NCI-H1694 treated with DMSO at 0.1 percent for 48 hours (cell line): ENCODE measurements at regions not wholly inside any gene's neighbourhood (a gene's known extent, or its start where the extent isn't known, plus 50 kb on each side); places are given as distances from the start of the nearest gene placed in this dataset.
"Not testable (repeated sequence)": the region's sequence is repeated elsewhere in the genome, so short reads cannot be mapped to it uniquely, and the experiment has no call there.

ENCODE experiments used
- DNase-seq: peaks from one replicate; lab custom pipeline; 2025; lab: John Stamatoyannopoulos, UW

- DNase-seq = no peak
Observed at GRCh38 chr5:126056352-126056751, 366.9 kb upstream of the GRAMD2B start.

GRCh38 chr5:126056851-126057622, 366.2 kb upstream of the GRAMD2B start:
- no peak for DNase-seq

- not testable (repeated sequence) for DNase-seq
Observed at GRCh38 chr5:126058392-126058791, 364.8 kb upstream of the GRAMD2B start.

GRCh38 chr5:126062398-126063221, 360.6 kb upstream of the GRAMD2B start:
- DNase-seq = no peak

GRCh38 chr5:126065061-126065460, 358.1 kb upstream of the GRAMD2B start:
- DNase-seq = no peak

- DNase-seq = no peak
Observed at GRCh38 chr5:126066836-126067235, 356.4 kb upstream of the GRAMD2B start.

GRCh38 chr5:126067404-126067803, 355.8 kb upstream of the GRAMD2B start:
- DNase-seq = no peak

- DNase-seq = no peak
Observed at GRCh38 chr5:126069329-126069728, 353.9 kb upstream of the GRAMD2B start.

- no peak for DNase-seq
Observed at GRCh38 chr5:126070481-126070880, 352.7 kb upstream of the GRAMD2B start.

- DNase-seq = no peak
Observed at GRCh38 chr5:126074538-126074937, 348.7 kb upstream of the GRAMD2B start.

- no peak for DNase-seq
Observed at GRCh38 chr5:126079266-126079665, 343.9 kb upstream of the GRAMD2B start.

- DNase-seq = no peak
Observed at GRCh38 chr5:126081209-126081608, 342.0 kb upstream of the GRAMD2B start.

GRCh38 chr5:126093041-126093440, 330.2 kb upstream of the GRAMD2B start:
- DNase-seq = no peak

GRCh38 chr5:126093718-126094117, 329.5 kb upstream of the GRAMD2B start:
- DNase-seq = no peak

- no peak for DNase-seq
Observed at GRCh38 chr5:126094991-126095390, 328.2 kb upstream of the GRAMD2B start.

GRCh38 chr5:126096442-126097006, 326.7 kb upstream of the GRAMD2B start:
- no peak for DNase-seq

- no peak for DNase-seq
Observed at GRCh38 chr5:126097876-126098275, 325.3 kb upstream of the GRAMD2B start.

- DNase-seq = no peak
Observed at GRCh38 chr5:126098330-126099017, 324.7 kb upstream of the GRAMD2B start.

GRCh38 chr5:126099077-126099476, 324.1 kb upstream of the GRAMD2B start:
- no peak for DNase-seq

- DNase-seq = no peak
Observed at GRCh38 chr5:126100767-126101166, 322.4 kb upstream of the GRAMD2B start.

GRCh38 chr5:126101901-126102300, 321.3 kb upstream of the GRAMD2B start:
- DNase-seq = no peak

GRCh38 chr5:126103050-126103449, 320.2 kb upstream of the GRAMD2B start:
- no peak for DNase-seq
